ELF-1 (cell line): ENCODE measurements at regions not wholly inside any gene's neighbourhood (a gene's known extent, or its start where the extent isn't known, plus 50 kb on each side); places are given as distances from the start of the nearest gene placed in this dataset.
A peak's percentile ranks its signal among the peaks of the same experiment; 100 is the strongest.

Source experiments
- DNase-seq: peaks from one replicate; pipeline ENCODE4 v3.0.0-alpha.2; 2016; ENCODE audit warnings: low read depth, low spot score

DNA sequence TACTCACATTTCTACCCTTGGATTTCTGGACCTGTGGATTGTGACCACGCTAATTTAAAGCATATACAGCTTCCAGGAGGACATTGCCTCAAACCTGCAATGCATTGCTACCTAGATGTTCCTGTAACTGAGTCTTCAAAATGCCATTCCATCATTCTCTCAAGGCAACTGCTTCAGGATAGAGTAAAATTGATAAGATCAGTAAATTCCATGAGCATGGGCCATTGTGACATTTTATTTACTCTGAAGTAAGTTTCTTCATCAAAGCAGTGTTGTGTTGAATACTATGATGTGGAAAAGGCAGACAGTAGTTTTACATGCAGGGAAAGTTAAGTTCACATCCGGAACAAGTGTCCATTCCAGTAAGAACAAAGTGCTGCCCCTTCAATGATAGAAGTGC lies 991.0 kb downstream of the ARAP2 start:
- no peak for DNase-seq

DNA sequence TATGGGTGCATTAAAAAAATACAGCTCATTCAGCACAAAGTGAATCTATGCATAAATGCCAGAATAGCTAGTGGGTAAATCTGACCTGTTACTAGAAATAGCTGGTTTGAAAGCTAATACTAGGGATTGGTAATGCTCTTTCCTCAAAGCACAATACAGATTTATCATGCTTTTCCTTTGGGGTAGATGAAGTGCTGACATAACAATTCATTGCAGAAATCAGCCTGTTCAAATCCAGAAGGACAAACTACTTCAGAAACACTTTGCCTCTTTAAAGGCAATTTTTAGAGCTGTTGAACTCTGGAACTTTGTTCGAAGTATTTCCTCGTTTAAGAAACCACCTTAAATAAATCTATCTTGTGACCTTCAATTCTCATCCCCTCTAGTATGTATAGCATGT lies 957.9 kb downstream of the ARAP2 start:
- no peak for DNase-seq

DNA sequence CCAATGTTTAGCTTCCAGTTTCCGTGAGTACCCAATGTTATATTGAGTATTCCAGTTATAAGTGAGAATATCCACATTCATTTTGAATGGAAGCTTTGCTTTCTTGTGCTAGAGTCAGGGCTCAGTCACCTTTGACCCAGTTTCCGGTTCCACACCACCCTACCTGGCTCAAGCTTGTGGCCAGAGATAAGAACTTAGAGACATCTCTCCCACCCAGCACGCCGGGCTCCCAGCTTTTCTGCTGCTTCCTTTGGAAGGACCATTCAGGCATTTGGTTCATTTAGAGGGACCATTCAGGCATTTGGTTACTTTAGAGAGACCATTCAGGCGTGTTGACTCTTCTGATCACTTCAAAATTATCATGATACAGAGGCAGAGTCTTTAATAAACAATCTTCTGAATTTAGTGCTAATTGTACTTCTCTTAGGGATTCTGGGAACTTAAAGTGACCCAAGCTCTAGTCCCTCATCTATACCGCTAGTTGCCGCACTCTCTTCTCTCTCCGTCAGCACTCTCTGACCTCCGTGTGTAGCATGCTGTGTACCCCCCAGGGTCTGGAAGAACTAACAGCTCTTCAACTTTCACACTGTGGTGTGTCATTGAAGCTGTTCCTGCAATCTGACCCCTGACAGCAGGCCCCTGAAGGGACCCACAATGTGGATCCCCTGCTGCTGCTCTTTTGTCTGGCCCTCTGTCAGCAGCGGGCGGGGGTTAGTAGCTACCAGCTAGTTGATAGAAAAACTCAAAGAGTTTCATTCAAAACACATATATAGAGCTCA lies 943.1 kb downstream of the ARAP2 start:
- DNase-seq = peak; percentile 47

DNA sequence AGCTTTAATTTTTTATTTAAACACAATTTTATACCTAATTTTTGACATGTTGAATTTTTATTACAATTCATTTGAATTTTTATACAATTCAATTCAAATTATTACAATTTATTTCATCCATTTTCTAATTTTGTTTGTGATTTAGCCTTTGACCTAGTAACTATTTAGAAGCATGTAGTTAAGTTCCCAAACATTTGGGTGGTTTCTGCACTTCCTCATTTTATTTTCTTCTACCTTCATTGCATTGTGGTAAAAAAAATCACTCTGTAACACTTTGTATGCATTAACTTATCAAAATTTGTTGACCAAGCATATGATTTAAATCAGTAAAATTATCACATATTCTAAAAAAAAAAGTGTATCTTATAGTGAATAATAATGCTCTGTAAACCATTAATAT lies 928.9 kb downstream of the ARAP2 start:
- DNase-seq = no peak

DNA sequence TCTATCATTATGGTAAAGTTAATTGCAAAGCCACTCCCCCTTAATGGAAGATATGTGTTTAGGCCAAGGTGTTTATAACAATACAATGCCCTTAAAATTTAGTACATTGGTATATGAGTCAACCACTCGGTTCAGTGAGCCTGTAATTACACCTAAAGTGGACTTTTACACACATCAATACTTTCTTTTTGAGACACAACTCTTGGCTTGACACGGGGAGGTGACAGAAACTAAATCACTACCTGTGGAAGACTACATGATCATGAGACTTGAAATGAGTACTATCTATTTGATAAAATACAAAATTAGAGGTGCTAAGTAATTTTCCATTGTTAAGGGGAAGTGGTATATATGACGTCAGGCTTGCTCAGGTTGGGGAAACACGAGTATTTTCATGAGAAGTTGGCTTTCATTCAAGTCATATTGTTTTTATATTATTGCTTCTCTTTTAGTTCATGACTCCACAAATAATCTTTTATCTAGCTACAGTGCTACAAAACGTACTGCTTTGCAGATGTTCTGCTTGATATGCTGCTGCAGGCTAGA lies 918.3 kb downstream of the ARAP2 start:
- DNase-seq = no peak

DNA sequence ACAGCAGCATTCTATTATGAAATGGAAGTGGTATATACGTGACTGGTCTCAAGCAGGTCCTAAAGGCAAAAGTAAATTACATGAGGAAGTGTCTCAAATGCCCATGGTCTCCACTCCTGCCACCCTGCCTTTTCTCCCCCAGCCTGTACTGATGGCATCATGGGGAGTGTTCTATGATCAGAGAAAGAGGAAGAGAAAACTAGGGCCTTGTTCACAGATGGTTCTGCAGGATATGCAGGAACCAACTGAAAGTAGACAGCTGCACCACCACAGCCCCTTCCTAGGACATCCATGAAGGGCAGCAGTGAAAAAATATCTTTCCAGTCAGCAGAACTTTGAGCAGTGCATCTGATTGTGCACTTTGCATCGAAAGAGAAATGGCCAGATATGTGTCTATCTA lies 901.5 kb downstream of the ARAP2 start:
- DNase-seq = no peak

DNA sequence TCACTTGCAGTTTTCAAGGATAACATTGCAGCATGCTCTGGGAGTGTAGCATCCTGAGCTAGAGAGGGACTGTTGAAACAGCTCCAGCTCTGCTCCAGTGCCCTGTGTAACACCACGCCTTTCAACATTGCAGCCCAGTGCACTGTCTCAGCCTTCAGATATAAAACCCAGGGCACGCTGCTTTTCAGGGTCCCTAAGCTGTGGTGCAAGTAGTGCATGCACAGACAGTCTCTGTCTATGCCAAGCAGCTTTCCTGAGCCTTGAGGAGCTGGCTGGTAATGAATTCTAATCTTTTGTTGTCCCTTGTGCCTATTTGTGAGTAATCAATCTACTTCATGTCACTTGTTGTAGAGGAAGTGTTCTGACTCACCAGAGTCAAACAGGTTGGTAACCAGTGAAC lies 897.0 kb downstream of the ARAP2 start:
- no peak for DNase-seq

DNA sequence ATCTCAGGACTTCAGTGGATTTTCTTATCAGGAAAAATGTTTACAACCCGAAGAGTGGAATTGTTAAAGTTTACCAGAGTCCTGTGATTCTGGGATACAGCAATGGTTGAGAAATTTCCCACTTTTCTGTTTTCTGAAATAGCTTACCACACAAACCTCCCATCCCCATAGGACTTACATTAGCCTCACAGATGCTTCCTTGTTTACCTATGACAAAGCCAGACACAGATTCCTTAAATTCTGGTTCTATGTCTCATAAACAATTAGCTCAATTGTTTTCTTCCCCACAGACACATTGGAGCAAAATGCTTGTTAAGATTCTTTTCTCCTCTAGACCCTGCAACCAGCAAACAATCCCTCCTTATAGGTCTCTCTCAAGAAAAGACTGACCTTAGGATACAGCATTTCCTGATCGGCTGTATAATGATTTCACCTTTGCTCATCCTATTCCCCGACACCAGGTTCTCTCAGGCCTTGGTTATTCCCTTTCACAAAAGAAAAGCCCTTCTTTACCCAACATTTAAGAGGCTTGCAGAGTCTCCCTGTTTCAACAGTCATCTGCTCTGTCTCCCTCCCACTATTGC lies 886.2 kb downstream of the ARAP2 start:
- DNase-seq = no peak

DNA sequence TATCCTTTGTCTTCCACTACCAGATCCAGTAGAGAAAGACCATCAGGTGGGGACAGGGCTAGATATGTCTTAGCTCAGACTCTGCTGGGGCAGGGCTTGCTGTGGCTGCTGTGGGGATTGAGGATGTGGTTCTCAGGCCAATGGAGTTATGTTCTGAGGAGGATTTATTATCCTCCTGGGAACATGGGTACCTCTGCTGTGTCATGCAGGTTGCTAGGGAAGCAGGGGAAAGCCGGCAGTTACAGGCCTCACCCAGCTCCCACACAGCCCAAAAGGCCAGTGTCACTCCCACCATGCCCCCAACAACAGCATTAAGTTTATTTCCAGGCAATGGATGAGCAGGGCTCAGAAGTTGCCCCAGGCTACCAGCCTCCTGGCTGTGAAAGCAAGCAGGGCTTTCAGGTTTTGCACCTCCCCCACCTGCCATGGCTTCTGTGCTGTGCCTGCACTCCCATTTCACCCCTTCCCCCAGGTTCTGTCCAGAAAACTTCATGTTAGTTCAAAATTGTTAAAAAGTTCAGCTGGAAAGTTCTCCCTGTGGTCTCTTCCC lies 879.9 kb downstream of the ARAP2 start:
- peak; percentile 3 for DNase-seq

DNA sequence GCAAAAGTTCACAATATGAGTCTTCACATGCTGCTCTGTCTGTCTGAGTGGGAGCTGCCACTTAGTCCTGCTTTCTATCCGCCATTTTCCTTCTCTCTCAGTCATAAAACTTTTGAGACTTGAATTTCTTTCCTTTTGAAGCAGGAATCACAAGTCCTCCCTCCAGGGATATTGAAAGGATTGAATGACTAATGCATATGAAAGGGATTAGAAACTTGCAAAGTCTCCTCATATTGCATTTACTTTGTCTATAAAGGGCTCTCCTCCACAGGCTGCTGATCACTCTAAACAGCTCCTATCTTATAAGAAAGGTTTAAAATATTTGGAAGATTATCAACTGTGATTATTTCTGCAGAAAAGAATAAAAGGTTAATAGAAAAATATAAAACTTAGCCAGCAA lies 879.1 kb downstream of the ARAP2 start:
- no peak for DNase-seq

DNA sequence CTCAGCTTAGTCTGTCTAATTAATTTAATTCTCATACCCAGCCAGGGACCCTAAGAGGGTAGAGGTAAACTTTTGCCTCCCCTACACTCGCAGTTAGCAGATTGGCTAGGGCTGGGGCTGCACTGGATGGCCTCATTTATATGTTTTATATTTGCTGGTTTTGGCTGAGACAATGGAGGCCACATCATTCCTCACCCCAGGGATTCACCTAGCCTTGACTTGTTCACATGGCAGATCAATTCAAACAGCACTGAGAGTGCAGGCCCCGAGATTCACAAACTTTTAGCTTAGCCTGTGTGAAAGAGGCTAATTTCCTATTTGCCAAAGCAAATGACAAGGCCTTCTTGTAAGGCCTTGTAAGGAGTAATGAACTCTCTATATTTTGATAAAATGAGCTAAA lies 844.4 kb downstream of the ARAP2 start:
- DNase-seq = no peak

DNA sequence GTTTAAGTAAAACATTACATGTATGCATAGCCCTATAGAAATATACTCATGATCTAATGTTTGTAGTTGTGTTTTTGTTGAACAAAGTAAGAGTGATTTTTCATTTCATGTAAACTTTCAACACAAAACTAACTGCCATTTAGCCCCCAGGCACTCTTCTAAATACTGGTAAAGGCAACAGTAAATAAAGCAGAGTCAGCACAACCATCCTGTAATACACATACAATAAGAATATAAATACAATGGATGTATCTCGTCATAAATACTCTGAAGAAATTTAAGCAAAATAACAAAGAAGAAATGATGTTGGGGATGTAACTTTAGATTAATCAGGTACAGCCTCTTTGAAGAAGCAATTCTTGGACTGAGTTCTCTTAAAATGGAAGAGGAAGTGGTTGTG lies 821.2 kb downstream of the ARAP2 start:
- no peak for DNase-seq

DNA sequence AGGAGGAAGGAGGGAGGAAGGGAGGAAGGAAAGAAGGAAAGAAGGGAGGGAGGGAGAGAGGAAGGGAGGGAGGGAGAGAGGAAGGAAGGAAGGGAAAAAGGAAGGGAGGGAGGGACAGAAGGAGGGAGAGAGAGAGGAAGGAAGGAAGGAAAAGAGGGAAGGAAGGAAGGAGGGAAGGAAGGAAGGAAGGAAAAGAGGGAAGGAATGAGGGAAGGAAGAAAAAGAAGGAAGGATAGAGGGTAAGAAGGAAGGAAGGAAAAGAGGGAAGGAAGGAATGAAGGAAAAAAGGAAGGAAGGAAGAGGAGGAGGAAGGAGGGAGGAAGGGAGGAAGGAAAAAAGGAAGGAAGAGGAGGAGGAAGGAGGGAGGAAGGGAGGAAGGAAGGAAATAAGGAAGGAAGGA lies 796.8 kb downstream of the ARAP2 start:
- no peak for DNase-seq

DNA sequence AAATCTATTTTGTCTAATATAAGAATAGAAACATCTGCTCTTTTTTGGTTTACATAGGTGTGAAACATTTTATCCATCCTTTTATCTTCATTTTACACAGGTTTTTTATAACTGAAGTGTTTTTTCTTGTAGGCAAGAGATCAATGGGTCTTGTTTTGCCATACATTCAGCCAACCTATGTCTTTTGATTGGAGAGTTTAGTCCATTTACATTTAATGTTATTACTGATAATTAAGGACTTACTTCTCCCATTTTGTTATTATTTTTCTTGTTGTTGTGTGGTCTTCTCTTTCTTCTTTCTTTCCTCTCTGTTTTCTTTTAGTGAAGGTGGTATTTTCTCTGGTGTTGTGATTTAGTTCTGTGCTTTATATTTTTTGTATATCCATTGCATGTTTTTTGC lies 785.3 kb downstream of the ARAP2 start:
- no peak for DNase-seq

DNA sequence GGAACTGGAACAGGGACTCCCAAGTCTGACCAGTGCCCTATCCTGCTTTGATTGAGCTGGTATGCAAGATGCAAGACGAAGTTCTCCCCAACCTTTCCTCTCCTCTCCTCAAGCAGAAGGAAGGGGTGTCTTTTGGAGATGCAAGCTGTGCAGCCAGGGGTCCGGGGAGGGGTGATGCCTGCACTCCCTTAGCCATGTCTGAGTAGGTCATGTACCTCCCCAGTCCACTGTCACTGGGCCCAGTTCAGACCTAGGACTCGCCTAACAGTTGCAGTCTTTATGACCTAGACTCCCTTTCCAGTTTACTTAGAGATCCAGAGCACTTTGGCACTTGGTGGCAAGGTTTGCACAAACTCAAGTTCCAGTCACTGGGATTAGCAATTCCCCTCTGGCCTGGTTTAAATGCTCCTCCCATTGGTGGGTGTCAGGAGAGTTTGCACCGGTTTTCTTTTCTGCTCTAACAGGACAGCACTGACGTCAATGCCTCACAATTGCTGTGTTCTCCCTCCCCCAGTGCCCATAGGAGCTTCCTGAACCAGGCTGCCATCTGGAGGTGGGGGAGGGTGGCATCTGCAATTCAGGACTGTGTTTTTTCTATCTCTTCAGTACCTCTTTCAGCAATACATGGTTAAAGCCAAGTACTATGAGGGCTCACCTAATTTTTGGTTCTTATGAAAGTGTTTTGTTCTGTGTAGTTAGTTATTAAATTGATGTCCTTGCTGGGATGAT lies 782.2 kb downstream of the ARAP2 start:
- DNase-seq = no peak

DNA sequence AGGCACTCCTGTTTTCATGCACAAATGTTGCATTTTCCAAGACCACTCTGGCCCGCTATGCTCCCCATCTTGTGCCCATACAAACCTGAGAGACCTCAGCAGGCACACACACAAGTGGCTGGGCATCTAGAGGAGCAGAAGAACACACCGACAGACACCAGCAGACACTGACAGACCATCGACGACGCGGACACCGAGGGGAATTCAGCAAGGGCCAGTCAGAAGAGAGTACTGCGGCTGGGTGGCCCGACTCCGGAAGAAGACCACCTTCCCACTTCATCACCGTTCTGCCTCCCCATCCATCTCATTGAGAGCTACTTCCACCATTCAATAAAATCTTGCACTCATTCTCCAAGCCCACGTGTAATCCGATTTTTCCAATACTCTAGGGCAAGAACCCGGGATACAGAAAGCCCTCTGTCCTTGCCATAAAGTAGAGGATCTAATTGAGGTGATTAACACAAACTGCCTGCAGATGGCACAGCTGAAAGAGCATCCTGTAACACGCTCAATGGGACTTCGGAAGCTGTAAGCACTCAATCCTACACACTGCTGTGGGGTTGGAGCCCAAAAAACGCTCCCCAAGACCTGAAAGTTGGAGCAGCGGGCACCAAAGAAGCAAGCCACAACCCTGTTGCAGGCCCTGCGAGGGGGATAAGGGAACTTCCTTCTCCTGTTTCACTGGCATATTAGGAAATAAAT lies 780.9 kb downstream of the ARAP2 start:
- DNase-seq = no peak

DNA sequence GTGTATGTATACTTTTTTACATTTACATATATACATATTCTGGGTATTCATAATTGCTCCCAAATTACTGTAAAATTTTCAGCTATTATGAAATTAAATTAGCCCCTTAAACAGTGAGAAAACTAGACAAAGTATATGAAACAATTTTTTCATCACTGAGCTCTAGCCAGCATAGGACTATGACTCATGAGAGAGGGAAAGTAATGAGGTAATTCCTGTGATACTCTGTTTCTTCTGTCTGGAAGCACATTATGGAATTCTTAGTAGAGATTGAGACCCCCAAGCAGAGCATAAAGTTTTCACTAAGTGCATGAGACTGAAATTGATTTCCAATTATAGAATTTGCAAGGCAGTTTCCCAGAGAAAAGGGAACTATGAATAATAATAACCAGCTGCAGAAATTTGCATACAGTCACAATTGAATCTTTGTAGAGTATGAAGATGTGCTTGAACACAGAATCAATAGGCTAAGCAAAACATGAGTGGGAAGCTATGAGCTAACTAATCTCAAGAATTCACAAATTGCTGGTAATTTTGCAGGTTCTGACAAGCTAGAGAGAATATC lies 779.3 kb downstream of the ARAP2 start:
- no peak for DNase-seq

DNA sequence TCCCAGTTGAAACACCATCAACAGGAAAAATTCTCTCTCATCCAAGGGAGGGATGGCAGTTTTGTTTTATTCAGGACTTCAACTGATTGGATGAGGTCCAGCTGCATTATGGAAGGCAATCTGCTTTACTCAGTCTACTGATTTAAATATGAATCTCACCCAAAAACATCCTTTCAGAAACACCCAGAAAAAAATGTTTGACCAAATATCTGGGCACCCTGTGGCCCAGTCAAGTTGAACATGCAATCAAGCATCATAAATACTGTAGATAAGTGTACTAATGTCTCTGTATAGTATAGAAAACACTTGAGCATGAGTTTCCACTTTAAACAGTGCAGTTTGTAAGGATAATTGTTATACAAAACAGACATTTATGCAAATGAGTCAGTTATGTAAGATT lies 753.2 kb downstream of the ARAP2 start:
- DNase-seq = no peak

DNA sequence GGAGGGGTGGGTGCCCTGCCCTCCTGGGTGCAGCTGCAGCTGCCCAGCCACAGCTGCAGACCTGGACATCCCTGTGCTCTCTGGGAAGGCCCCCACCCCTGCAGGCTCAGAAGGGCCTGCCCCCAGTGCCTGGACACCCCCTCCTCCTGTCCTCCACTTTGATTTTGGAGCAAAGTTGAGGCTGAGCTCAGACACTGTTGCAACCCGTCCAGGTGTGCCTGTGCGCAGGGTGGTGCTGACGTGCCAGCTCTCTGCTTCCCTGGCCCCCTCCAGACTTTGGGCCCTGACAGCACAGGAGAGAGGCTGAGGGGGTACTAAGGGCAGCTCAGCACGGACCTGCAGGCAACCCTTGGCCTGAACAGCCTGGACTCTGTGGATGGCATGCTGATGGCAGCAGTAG lies 750.3 kb downstream of the ARAP2 start:
- no peak for DNase-seq

DNA sequence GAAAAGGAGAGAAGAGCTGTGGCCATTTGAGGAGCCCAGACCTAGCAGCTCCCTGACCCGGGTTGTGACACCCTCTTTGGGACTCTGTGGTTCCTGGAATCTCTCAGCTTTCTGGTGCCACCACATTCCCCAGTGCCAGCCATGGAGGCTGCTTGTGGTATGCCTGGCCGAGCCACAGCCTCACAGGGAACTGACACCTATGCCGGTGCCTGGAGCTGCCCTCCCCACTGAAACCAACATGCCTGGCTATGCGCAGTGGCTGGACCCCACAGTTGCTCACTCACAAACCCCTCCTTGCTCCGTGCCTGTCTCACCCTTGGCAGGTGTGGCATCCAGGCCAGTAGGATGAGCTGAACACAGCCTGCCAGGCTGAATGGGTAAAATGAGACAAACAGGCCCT lies 749.4 kb downstream of the ARAP2 start:
- DNase-seq = no peak

DNA sequence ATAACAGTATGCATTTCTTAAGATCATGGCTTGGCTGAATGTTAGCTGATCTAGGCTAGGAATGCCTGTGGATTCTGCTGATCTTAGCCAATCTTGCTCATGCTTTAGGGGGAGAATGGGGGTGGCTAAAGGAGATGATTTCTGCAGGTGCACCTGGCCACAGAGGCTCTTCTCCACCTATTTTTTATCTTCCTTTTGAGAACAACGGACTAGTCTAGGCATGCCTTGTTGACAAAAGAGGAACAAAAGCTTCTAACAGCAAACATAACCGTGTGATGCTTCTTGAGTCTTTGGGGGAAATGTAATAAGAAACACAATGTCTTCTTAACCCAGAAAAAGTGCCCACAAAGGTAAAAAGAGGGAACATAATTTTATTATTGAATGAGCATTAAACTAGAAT lies 743.5 kb downstream of the ARAP2 start:
- no peak for DNase-seq

DNA sequence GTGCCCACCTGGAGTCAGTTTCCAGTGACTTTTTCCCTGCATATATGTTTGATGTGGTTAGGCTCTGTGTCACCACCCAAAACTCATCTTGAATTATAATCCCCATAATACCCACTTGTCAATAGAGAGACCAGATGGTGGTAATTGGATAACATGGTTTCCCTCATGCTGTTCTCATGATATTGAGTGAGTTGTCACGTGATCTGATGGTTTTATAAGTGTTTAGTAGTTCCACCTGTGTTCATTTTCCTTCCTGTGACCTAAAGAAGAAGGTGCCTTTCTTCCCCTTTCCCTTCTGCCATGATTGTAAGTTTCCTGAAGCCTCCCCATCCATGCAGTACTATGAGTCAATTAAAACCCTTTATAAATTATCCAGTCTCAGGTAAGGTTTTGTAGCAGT lies 740.9 kb downstream of the ARAP2 start:
- no peak for DNase-seq
